ENCODE measurements at regions not wholly inside any gene's neighbourhood (a gene's known extent, or its start where the extent isn't known, plus 50 kb on each side); places are given as distances from the start of the nearest gene placed in this dataset.

DNA sequence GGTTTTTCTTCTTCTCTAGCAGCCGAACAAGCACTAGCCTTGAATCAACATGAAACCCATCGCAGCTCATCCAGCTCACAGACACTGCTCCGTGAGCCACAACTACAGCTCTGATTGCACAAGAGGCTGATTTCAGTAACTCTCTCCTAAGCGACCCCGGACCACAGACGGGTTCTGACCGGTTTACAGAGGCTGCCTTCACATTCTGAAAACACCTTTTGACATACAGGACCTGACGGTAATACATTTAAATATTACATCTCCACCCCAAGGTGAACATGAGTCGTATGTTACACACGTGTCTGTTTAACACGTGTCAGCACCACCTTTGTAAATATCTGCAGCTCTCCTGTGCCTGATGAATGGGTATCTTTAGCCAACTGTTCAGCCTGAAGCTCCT is 120.7 kb downstream of the TMEM18 start:
- TF ChIP-seq, protein P1, sequence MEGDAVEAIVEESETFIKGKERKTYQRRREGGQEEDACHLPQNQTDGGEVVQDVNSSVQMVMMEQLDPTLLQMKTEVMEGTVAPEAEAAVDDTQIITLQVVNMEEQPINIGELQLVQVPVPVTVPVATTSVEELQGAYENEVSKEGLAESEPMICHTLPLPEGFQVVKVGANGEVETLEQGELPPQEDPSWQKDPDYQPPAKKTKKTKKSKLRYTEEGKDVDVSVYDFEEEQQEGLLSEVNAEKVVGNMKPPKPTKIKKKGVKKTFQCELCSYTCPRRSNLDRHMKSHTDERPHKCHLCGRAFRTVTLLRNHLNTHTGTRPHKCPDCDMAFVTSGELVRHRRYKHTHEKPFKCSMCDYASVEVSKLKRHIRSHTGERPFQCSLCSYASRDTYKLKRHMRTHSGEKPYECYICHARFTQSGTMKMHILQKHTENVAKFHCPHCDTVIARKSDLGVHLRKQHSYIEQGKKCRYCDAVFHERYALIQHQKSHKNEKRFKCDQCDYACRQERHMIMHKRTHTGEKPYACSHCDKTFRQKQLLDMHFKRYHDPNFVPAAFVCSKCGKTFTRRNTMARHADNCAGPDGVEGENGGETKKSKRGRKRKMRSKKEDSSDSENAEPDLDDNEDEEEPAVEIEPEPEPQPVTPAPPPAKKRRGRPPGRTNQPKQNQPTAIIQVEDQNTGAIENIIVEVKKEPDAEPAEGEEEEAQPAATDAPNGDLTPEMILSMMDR (IDR thresholded peaks at IDR 0.05): no peak
- no peak for TF ChIP-seq POLR2A (IDR thresholded peaks at IDR 0.05)
